ENCODE measurements at regions not wholly inside any gene's neighbourhood (a gene's known extent, or its start where the extent isn't known, plus 50 kb on each side); places are given as distances from the start of the nearest gene placed in this dataset.

- TF ChIP-seq, protein P1, sequence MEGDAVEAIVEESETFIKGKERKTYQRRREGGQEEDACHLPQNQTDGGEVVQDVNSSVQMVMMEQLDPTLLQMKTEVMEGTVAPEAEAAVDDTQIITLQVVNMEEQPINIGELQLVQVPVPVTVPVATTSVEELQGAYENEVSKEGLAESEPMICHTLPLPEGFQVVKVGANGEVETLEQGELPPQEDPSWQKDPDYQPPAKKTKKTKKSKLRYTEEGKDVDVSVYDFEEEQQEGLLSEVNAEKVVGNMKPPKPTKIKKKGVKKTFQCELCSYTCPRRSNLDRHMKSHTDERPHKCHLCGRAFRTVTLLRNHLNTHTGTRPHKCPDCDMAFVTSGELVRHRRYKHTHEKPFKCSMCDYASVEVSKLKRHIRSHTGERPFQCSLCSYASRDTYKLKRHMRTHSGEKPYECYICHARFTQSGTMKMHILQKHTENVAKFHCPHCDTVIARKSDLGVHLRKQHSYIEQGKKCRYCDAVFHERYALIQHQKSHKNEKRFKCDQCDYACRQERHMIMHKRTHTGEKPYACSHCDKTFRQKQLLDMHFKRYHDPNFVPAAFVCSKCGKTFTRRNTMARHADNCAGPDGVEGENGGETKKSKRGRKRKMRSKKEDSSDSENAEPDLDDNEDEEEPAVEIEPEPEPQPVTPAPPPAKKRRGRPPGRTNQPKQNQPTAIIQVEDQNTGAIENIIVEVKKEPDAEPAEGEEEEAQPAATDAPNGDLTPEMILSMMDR (IDR thresholded peaks at IDR 0.05; ENCODE audit: insufficient read depth, low read length): no peak
- TF ChIP-seq GABPA (IDR thresholded peaks at IDR 0.05; ENCODE audit: low read depth) (no peak), POLR2AphosphoS5 (IDR thresholded peaks at IDR 0.05; ENCODE audit: low read depth) (no peak)
Observed at GRCh38 chr2:187155476-187155875, 292.6 kb downstream of the CALCRL start.
